ENCODE measurements at regions not wholly inside any gene's neighbourhood (a gene's known extent, or its start where the extent isn't known, plus 50 kb on each side); places are given as distances from the start of the nearest gene placed in this dataset.

DNA sequence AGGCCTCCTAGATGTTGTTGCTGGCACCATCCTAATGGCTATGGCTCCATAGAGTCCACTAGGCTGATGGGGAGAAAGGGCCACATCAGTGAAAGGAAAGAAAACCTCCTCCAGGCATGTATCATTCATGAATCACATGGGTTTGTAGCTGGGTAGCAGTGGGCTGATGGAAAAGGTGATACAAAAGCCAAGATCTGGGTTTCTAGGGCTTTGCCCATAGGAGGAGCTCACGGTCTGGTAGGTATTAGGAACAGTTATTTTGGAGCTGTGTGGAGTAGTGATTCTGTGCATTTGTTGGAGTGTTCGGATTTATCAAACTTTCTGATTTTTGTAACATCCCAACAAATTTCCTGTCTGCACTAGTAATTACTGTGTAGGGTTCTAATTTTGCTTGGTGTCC is 259.2 kb downstream of the SLC4A3 start:
- DNase-seq = no peak
- Histone ChIP-seq H3K4me3 (replicated peaks in 1 of 3) (no peak overlapping the region), H3K27ac (no peak overlapping the region), H3K9me3 (no peaks in the 10 kb centered on the region), H3K27me3 (no peaks in the 10 kb centered on the region), H3K36me3 (no peaks in the 10 kb centered on the region), H3K4me1 (no peaks in the 10 kb centered on the region)
- intact Hi-C loops (cut with DNase I) = no loop called here
- no peak for TF ChIP-seq POLR2A (IDR thresholded peaks at IDR 0.05)
- TF ChIP-seq CTCF (IDR thresholded peaks at IDR 0.05) = no peak
- WGBS, 2 donors = 84 to 85% methylated on average over 2 of the region's 2 CpGs

GRCh38 chr2:219887870-219888269 is 260.4 kb downstream of the SLC4A3 start:
- Histone ChIP-seq H3K4me3 (replicated peaks in 1 of 3) (no peak overlapping the region), H3K4me1 (no peaks in the 10 kb centered on the region), H3K9me3 (no peaks in the 10 kb centered on the region), H3K27me3 (no peaks in the 10 kb centered on the region), H3K36me3 (no peaks in the 10 kb centered on the region), H3K27ac (no peak overlapping the region)
- TF ChIP-seq POLR2A (IDR thresholded peaks at IDR 0.05) = no peak
- no peak for TF ChIP-seq CTCF (IDR thresholded peaks at IDR 0.05)
- WGBS, 2 donors = 76 to 80% methylated on average over 4 of the region's 4 CpGs
- no peak for DNase-seq
- intact Hi-C loops (cut with DNase I) = no loop called here

- no peak for TF ChIP-seq POLR2A (IDR thresholded peaks at IDR 0.05)
- WGBS, 2 donors = 49 to 63% methylated on average over 2 of the region's 2 CpGs
These were observed 266.1 kb downstream of the SLC4A3 start for GRCh38 chr2:219893541-219893940.

DNA sequence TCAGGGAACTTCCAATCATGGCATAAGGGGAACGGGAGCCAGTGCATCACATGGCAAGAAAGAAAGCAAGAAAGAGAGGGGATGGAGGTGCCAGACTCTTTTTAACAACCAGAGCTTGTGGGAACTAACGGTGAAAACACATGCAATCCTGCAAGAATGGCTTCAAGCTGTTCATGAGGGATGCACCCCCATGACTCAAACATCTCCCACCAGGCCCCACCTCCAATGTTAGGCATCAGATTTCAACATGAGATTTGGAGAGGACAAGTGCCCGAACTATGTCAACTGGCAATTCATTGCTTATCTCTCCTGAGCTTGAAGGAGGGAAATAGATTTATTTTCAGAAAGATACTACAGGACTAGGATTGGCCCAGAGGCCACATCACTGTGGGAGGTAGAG is 270.0 kb downstream of the SLC4A3 start:
- Histone ChIP-seq H3K27ac (no peak overlapping the region), H3K9me3 (no peaks in the 10 kb centered on the region), H3K27me3 (no peaks in the 10 kb centered on the region), H3K4me1 (no peaks in the 10 kb centered on the region), H3K36me3 (no peaks in the 10 kb centered on the region), H3K4me3 (replicated peaks in 1 of 3) (no peak overlapping the region)
- intact Hi-C loops (cut with DNase I) = no loop called here
- WGBS, 2 donors = 34 to 50% methylated on average over 3 of the region's 3 CpGs
- no peak for TF ChIP-seq CTCF (IDR thresholded peaks at IDR 0.05)
- no peak for TF ChIP-seq POLR2A (IDR thresholded peaks at IDR 0.05)
- no peak for DNase-seq

More at GRCh38 chr2:219893541-219893940, 266.1 kb downstream of the SLC4A3 start:
- Histone ChIP-seq H3K9me3 (no peaks in the 10 kb centered on the region), H3K27me3 (no peaks in the 10 kb centered on the region), H3K4me1 (no peaks in the 10 kb centered on the region), H3K4me3 (replicated peaks in 1 of 3) (no peak overlapping the region), H3K27ac (no peak overlapping the region), H3K36me3 (no peaks in the 10 kb centered on the region)
- intact Hi-C loops (cut with DNase I) = no loop called here
- DNase-seq = no peak

- no peaks in the 10 kb centered on the region for H3K27me3 ChIP-seq
- no peaks in the 10 kb centered on the region for H3K9me3 ChIP-seq
- no peak overlapping the region for H3K27ac ChIP-seq
- WGBS, 2 donors = 81 to 83% methylated on average over 7 of the region's 7 CpGs
- TF ChIP-seq POLR2A (IDR thresholded peaks at IDR 0.05) = no peak
- TF ChIP-seq CTCF (IDR thresholded peaks at IDR 0.05) = no peak
- H3K4me1 ChIP-seq = no peaks in the 10 kb centered on the region
- H3K36me3 ChIP-seq = no peaks in the 10 kb centered on the region
- intact Hi-C loops (cut with DNase I) = no loop called here
- no peak overlapping the region for H3K4me3 ChIP-seq (replicated peaks in 1 of 3)
- DNase-seq = no peak
These were observed 273.7 kb downstream of the SLC4A3 start for GRCh38 chr2:219901155-219901554.

Data from thyroid gland (tissue), 4 donors.